ENCODE measurements at regions not wholly inside any gene's neighbourhood (a gene's known extent, or its start where the extent isn't known, plus 50 kb on each side); places are given as distances from the start of the nearest gene placed in this dataset.
"Not testable (repeated sequence)": the region's sequence is repeated elsewhere in the genome, so short reads cannot be mapped to it uniquely, and the experiment has no call there.

DNA sequence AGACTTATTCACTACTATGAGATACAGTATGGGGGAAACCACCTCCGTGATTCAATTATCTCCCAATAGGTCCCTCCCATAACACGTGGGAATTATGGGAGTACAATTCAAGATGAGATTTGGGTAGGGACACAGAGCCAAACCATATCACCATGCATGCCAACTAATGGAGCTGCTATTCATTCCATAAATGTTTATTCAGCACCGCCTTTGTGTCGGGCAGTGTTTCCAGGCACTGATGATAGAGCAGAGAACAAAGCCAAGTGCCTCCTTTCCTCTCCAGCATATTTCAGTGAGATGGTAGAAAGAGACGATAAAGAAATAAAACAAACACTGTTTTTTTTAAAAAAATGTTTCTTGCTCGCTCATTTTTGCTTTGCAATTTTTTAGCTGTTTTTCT is 295.9 kb upstream of the FOXK1 start:
- H3K27me3 ChIP-seq (ENCODE audit: insufficient read depth, poor library complexity, severe bottlenecking): no peaks in the 10 kb centered on the region
- H3K27ac ChIP-seq (replicated peaks): no peak overlapping the region
- TF ChIP-seq CTCF (IDR thresholded peaks at IDR 0.05; ENCODE audit: insufficient read depth, low read length): no peak
- no peak for TF ChIP-seq GABPA (IDR thresholded peaks at IDR 0.05; ENCODE audit: low read depth)
- TF ChIP-seq POLR2AphosphoS5 (IDR thresholded peaks at IDR 0.05; ENCODE audit: low read depth): no peak
- TF ChIP-seq SPI1 (IDR thresholded peaks at IDR 0.05; ENCODE audit: borderline replicate concordance, low read depth): no peak
- TF ChIP-seq REST (IDR thresholded peaks at IDR 0.05; ENCODE audit: insufficient replicate concordance, low read depth): no peak
- no peak overlapping the region for H3K4me3 ChIP-seq (replicated peaks; ENCODE audit: insufficient read depth, low read length)
- DNase-seq (ENCODE audit: low read depth in 1 of 2, low spot score in 1 of 2): no peak

GRCh38 chr7:4391103-4391502 is 291.0 kb upstream of the FOXK1 start:
- DNase-seq (ENCODE audit: low read depth in 1 of 2, low spot score in 1 of 2); H3K4me3 ChIP-seq (replicated peaks; ENCODE audit: insufficient read depth, low read length); H3K27ac ChIP-seq (replicated peaks); H3K27me3 ChIP-seq (ENCODE audit: insufficient read depth, poor library complexity, severe bottlenecking): not testable (repeated sequence)

DNA sequence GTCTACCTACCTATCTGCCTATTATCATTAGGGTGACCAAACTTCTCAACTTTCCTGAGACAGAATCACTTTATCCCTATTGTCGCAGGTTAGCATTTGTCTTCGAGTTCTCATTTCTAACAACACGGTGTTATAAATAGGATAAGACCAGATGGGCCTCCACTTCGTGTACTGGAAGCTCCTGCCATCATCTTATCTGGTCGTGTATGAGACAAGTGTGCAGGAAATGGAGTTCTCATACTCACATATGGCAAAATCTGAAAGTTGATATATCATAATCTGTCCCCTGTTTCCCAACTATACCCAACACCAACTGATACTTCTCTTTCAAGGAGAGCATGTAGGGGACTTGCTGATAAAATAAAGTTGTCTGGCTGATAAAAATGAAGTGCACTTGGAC is 287.4 kb upstream of the FOXK1 start:
- DNase-seq (ENCODE audit: low read depth in 1 of 2, low spot score in 1 of 2): no peak
- TF ChIP-seq CTCF (IDR thresholded peaks at IDR 0.05; ENCODE audit: insufficient read depth, low read length): no peak
- H3K27ac ChIP-seq (replicated peaks): no peak overlapping the region
- H3K27me3 ChIP-seq (ENCODE audit: insufficient read depth, poor library complexity, severe bottlenecking): no peaks in the 10 kb centered on the region
- H3K4me3 ChIP-seq (replicated peaks; ENCODE audit: insufficient read depth, low read length): no peak overlapping the region

DNA sequence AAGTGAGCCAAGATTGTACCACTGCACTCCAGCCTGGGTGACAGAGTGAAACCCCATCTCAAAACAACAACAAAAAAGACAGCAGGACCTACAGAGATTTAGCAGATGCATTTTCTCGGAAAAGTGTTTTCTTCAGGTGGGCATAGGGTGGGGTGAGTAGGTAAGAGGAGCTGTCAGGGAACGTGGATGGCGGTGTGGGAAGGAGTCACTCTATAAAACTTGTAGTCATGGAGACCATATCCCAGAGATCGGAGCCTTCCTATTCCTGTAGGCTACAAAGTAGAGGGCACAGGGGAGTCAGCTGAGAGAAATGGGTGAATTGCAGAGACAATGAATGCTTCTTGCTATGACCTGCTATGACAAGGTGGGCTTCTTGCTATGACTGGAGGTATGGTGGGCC is 283.0 kb upstream of the FOXK1 start:
- H3K27me3 ChIP-seq (ENCODE audit: insufficient read depth, poor library complexity, severe bottlenecking): no peaks in the 10 kb centered on the region
- no peak overlapping the region for H3K4me3 ChIP-seq (replicated peaks; ENCODE audit: insufficient read depth, low read length)
- TF ChIP-seq POLR2AphosphoS5 (IDR thresholded peaks at IDR 0.05; ENCODE audit: low read depth): no peak
- no peak for TF ChIP-seq GABPA (IDR thresholded peaks at IDR 0.05; ENCODE audit: low read depth)
- no peak for TF ChIP-seq CTCF (IDR thresholded peaks at IDR 0.05; ENCODE audit: insufficient read depth, low read length)
- no peak for TF ChIP-seq REST (IDR thresholded peaks at IDR 0.05; ENCODE audit: insufficient replicate concordance, low read depth)
- TF ChIP-seq SPI1 (IDR thresholded peaks at IDR 0.05; ENCODE audit: borderline replicate concordance, low read depth): no peak
- H3K27ac ChIP-seq (replicated peaks): no peak overlapping the region
- no peak for DNase-seq (ENCODE audit: low read depth in 1 of 2, low spot score in 1 of 2)
